RPMI8226 (cell line): ENCODE measurements at regions not wholly inside any gene's neighbourhood (a gene's known extent, or its start where the extent isn't known, plus 50 kb on each side); places are given as distances from the start of the nearest gene placed in this dataset.

Source experiments
- DNase-seq: peaks from one replicate; pipeline ENCODE4 v3.0.0-alpha.2; 2015

- no peak for DNase-seq
These were observed 176.6 kb upstream of the SP4 start for GRCh38 chr7:21251151-21251800.

DNA sequence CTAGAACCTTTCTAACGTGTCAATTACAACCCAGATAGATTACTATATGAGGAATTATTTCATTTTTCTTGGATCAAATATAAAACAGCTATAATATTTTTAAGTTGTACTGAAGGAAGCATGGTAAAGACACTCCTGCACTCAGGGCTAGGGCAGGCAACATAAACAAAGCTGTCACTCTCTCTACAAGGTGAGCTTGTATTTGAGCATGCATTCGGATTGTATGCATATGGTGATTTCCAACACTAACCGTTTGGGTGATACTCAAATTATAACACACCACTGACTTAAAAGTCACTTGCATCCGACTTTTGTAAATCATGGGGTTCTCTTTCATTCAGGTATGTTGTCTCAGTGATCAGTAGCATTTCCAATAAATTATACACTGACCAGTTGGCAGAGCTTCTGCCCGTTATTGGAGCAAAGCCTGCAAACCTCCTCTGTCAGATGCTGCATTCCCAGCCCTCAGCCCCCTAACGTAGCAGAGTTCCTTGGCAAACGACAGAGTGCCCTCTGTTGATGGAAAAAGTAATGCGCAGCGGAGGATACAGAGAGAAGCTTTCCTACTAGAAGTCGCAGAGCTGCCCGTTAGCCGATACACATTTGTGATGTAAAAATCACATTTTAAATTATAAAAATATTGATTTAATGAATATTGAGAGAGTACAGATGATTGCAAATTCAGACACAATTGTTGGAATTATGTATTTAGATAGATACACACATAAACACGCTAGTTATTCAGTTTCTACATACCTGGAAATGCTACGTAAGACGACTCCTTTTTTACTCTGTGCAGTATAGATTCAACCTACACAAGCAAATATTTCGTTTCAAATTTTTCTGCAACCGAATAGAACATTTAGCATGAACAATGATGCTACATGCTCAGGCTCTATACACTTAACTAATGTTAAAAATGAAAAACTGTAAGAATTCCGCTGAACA, 173.9 kb upstream of the SP4 start:
- DNase-seq, result peak; percentile 42

- DNase-seq, result peak; percentile 53
These were observed 171.5 kb upstream of the SP4 start for GRCh38 chr7:21256310-21256877.

DNA sequence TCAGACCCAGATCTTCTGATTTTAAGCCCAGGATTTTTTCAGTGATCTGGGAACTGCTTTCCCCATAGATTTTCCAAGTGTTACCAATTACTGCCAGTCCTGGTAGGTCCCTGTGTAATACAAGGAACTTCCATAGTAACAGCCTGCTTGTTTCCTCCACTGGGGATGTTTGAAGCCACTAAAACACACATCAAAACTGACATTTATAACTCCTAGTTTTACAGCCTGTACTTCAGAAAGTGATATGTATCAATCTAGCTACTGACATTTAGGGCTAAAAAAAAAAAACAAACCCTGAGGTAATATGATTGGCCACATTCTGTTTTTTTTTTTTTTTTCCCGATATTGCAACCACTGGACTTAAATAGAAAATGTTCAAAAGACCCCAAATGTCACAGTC, 166.9 kb upstream of the SP4 start:
- DNase-seq, result no peak

DNA sequence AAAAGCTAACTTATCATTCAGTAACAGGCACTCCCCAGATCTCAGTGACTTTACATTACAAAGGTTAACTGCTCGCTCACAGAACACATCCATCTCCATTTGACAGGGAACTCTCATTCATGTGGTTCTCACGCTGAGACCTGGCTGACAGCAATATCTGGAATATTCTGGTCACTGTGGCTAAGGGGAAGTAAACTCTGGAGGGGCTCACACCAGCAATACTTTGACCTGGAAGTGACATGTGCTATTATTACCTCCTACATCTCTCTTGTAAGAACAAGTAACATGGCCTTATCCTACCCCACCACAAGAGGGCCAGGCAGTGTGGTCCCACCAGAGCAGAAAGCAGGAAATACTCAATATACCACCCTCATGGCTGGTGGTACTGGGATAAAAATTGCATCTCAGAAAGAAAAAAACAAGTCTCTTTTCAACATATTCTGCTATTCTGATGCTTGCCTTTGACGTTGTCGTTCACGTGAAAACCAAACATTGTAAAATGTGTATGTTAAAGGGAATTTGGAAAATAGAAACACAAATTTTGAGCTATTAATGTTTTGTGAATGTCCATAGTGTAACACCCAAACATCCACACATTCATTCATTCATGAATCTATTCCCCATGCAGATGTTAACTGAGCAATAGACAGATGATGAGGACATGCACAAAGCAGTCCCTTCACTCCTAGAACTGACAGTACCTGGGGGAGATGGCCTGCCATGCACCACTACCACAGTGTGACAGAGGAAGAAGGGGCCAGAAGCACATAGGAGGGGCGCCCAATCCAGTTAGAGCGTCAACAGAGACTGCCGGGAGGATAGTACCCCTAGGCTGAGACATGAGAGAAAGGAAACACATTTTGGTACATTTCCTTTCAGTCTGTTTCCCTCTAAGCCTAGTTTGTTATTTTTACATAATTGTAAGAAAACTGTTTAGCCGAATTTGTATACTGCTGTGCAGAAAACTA, 166.0 kb upstream of the SP4 start:
- DNase-seq, result peak; percentile 40

- DNase-seq, result no peak
These were observed 158.9 kb upstream of the SP4 start for GRCh38 chr7:21269021-21269420.

- DNase-seq, result no peak
These were observed 151.3 kb upstream of the SP4 start for GRCh38 chr7:21276471-21277035.

GRCh38 chr7:21278944-21279343, 148.9 kb upstream of the SP4 start:
- no peak for DNase-seq

GRCh38 chr7:21281193-21281592, 146.7 kb upstream of the SP4 start:
- DNase-seq, result no peak

GRCh38 chr7:21293771-21294170, 134.1 kb upstream of the SP4 start:
- no peak for DNase-seq

DNA sequence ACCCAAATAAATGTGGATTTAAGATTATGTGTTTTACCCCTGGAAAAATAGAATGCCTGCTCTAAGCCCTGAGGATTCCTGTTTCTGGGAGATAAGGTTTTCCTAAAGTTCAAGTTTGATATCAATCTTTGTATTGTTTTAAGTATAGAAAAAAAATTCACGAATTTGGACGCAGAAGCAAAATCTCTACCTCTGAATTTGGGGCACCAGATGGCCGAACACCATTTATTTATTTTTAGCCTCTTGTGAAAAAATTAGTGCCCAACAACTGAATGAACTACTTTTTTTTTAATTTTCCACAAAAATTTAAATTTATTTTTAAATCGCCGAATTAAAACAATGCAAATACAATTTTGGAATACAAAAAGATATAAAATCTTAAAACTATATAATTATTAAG, 128.1 kb upstream of the SP4 start:
- DNase-seq, result no peak

- DNase-seq, result peak; percentile 12
These were observed 127.2 kb upstream of the SP4 start for GRCh38 chr7:21300692-21301091.

DNA sequence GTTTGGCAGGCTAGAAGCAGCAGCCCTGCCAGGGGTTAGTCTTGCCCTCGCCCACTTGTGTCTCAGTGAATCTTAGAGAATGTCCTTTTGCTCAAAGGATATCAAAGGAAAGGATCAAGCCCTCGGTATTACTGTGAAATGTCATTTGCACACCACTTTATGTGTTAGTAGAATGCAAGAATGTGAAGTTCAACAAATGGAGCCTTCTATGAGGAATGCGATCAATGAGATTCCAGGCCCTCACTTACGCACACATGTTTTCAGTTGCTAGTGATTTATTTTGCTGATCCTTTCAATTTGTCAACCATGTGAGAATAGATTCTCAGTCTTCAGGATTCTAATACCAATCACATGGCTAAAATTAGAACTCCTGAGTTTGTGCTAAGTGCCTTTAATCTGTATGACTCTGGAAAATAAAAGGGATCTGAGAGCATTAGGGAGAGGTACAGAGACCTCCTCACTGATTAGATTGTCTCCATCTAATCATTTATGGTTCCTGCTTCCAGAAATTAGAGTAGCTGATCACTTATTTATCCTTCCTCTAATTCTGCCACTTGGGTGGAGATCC, 123.0 kb upstream of the SP4 start:
- DNase-seq, result no peak

- DNase-seq, result no peak
These were observed 122.2 kb upstream of the SP4 start for GRCh38 chr7:21305455-21306235.

DNA sequence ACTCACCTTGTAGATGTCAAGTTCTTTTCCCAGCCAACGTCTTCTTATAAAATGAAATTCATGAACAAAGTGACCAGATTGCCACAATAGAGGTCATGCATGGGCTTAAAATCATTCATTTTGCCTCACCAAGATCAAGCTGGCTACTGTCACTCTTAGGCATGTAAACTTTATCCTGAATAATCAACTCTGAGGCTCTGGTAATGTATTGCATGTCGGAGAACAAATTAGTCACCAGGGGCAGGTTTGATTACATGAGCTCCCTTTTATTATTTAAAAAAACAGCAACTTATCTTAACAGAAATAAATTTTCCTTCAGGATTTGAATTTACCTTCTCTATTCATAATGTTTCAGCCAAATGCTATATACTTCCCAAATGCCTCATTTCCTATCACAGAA, 112.9 kb upstream of the SP4 start:
- DNase-seq, result no peak

- DNase-seq, result no peak
These were observed 109.6 kb upstream of the SP4 start for GRCh38 chr7:21317966-21318915.

GRCh38 chr7:21318916-21319270, 109.0 kb upstream of the SP4 start:
- DNase-seq, result no peak

GRCh38 chr7:21326241-21326640, 101.6 kb upstream of the SP4 start:
- DNase-seq, result no peak

DNA sequence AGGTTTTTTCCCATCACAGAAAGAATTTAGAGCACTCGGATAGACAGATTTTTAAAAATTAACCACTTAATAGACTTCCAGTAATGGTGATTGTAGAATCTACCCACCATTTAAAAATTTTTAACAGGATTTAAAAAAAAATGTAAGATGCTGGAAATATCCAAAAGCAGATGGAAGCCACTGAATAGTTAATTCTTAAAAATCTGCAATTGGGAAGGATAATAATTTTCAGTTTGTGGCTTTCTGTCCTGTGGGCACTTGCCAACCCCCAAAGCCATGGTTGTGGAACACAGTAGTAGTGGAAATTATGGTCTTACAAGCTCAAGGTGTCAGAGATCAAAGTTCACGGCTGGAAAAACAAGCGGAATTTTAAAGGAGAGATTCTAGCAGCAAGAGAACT, 101.0 kb upstream of the SP4 start:
- DNase-seq, result no peak
